IgD-negative memory B cell (primary cell): ENCODE measurements at regions not wholly inside any gene's neighbourhood (a gene's known extent, or its start where the extent isn't known, plus 50 kb on each side); places are given as distances from the start of the nearest gene placed in this dataset.
"Not testable (repeated sequence)": the region's sequence is repeated elsewhere in the genome, so short reads cannot be mapped to it uniquely, and the experiment has no call there.

Experiments used
- H3K27ac Mint-ChIP-seq, 3 donors: one replicate each; pipeline ENCODE4 v1.8.0; 2020 to 2022; ENCODE audit warnings: mild to moderate bottlenecking in 3 of 3, mixed read lengths in 3 of 3, moderate library complexity in 1 of 3
- H3K27me3 Mint-ChIP-seq: one replicate; pipeline ENCODE4 v1.8.0; 2021; ENCODE audit warnings: mixed read lengths
- H3K36me3 Mint-ChIP-seq: one replicate; pipeline ENCODE4 v1.8.0; 2020; ENCODE audit warnings: mild to moderate bottlenecking, mixed read lengths
- H3K4me1 Mint-ChIP-seq, 3 donors: one replicate each; pipeline ENCODE4 v1.8.0; 2020 to 2022; ENCODE audit warnings: mixed read lengths in 3 of 3, mild to moderate bottlenecking in 1 of 3
- H3K4me3 Mint-ChIP-seq, 4 donors: one replicate each; pipeline ENCODE4 v1.8.0; 2020 to 2022; ENCODE audit warnings: mild to moderate bottlenecking in 4 of 4, mixed read lengths in 4 of 4, moderate library complexity in 3 of 4
- H3K9me3 Mint-ChIP-seq, 3 donors: one replicate each; pipeline ENCODE4 v1.8.0; 2020 to 2021; ENCODE audit warnings: mixed read lengths in 3 of 3, mild to moderate bottlenecking in 1 of 3

DNA sequence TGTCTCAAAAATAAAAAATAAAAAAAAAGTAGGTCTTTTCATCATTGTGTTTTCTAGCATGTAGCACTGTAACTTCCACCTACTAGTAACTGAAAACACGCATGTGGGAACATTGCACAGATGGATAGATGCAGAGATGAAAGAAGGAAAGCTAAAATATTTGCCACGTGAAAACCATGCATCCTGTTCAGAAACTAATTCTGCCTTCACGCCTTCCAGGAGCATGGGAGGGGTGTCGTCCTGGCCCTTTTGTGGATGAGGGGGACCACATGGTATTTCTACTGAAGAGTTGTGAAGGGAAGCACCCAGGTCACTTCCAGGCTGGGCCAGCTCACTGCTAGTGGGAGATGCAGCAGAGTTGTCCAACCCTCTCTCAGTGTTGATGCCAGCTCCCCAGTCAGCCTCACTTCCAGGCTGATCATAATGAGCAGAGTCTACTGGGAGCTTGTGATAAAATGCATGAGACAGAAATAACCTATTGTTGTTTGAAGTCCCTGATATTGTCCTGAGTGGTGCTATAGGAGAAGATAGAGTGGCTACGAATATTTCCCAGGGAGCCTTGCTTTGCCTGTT is 287.1 kb upstream of the CELF2 start:
- Mint-ChIP-seq H3K4me1 (no peaks in the 10 kb centered on the region), H3K27ac (no peak overlapping the region), H3K4me3 (no peak overlapping the region), H3K9me3 (peaks cover 0 to 3% (median 2%) of the 10 kb centered on the region in 3 donors), H3K36me3 (no peaks in the 10 kb centered on the region), H3K27me3 (no peaks in the 10 kb centered on the region)

DNA sequence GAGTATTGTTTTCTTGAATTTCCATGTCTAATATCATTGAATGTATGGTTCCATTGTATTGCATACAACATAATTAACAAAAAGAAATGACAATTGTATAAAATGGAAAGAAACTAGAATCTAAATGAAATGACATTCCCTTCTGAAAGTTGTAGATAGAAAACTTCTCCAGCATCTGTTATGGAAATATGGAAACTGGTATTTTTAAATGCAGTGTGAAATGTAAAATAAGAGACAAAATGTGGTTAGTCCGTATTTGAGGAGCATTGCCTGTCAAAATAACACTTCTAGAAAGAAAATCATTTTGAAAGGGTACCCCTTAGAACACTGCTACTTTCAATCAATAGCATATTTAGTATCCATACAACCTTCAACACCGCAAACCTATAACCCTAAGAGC is 286.3 kb upstream of the CELF2 start:
- Mint-ChIP-seq H3K27me3 (no peaks in the 10 kb centered on the region), H3K4me1 (no peaks in the 10 kb centered on the region)

DNA sequence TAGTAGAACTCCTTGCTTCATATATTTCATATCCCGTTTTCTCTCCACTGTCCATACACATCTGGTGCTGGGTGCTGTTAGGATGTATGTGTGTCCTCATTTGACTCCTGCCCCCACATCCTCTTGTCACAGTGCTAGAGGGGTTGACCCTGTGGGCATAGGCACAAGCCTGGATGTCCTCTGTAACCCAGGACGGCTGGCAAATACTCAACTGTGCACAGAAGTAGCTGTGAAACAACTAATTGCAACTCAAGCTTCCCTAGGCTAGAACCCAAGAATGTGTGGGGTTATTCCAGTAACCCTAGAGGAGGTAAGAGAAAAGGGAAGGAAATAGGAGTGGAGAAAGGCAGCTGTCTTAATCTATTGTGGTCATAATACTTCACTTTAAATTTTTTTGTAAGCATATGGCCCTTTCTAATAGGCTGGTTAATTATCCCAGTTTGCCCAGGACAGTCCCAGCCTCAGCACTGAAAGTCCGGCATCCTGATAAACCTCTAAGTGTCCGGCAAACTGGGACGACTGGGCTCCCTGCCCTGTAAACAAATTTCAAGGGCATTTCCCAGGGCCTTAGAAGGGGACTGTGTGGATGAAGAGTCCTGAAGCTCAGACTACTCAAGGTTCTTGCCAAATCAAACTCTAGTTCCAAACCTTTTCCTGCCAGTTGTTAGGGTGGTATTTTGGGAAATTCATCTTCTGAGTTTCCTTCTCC is 283.2 kb upstream of the CELF2 start:
- Mint-ChIP-seq H3K4me1 (no peaks in the 10 kb centered on the region), H3K27ac (no peak overlapping the region)

More for the DNA sequence above, 286.3 kb upstream of the CELF2 start:
- H3K27ac Mint-ChIP-seq, result no peak overlapping the region
- peaks cover 0 to 3% (median 2%) of the 10 kb centered on the region in 3 donors for H3K9me3 Mint-ChIP-seq
- H3K4me3 Mint-ChIP-seq, result no peak overlapping the region
- H3K36me3 Mint-ChIP-seq, result no peaks in the 10 kb centered on the region

DNA sequence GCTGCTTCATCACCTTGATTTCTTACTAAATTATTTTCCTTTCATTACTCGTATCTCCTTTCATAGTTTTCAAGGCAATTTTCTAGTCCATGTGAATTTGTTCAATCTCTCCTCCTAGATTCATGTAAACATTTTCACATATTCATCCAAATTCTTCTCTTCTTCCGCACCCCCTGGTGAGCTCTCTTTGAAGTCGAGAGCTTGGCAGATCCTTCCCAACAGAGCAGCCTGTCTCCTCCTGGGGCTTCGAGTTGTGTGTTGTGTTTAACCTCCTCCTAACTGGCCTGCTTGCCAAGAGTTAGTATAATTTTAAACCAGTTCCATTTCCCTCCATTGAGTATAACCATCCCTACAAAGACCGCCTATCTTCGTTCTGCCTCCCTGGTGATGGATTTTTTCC is 272.4 kb upstream of the CELF2 start:
- Mint-ChIP-seq H3K27me3 (peaks cover 7% of the 10 kb centered on the region), H3K4me1 (no peaks in the 10 kb centered on the region), H3K36me3 (no peaks in the 10 kb centered on the region), H3K4me3 (no peak overlapping the region), H3K9me3 (peaks cover 7 to 9% (median 8%) of the 10 kb centered on the region in 3 donors), H3K27ac (no peak overlapping the region)

More for the DNA sequence above, 283.2 kb upstream of the CELF2 start:
- H3K36me3 Mint-ChIP-seq, result no peaks in the 10 kb centered on the region
- peaks cover 0 to 2% (median 0%) of the 10 kb centered on the region in 3 donors for H3K9me3 Mint-ChIP-seq
- no peaks in the 10 kb centered on the region for H3K27me3 Mint-ChIP-seq
- peak overlapping the region in 1 of 4 donors; percentile 43 for H3K4me3 Mint-ChIP-seq

DNA sequence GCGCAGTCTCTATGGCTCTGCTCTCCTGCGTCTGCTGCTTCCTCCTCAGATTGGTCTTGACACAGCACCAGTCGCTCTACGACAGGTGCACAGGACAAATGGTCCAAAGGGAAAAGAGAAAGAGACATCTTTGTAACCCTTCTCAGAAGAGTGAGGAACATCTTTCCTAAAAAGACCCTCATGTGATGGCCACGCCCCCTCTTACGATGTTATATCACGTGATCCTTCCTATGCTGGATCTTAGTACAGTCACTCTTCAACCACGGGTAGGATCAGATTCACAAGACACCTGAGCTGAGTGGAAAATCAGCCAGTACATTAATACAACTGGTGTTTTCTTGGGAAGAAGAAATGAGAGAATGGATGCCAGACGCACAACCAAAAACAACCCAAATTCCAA is 262.2 kb upstream of the CELF2 start:
- no peak overlapping the region for H3K4me3 Mint-ChIP-seq
- H3K27me3 Mint-ChIP-seq, result no peaks in the 10 kb centered on the region
- no peak overlapping the region for H3K27ac Mint-ChIP-seq
- peaks cover 0 to 1% (median 0%) of the 10 kb centered on the region in 3 donors for H3K9me3 Mint-ChIP-seq
- H3K4me1 Mint-ChIP-seq, result no peaks in the 10 kb centered on the region
- no peaks in the 10 kb centered on the region for H3K36me3 Mint-ChIP-seq

DNA sequence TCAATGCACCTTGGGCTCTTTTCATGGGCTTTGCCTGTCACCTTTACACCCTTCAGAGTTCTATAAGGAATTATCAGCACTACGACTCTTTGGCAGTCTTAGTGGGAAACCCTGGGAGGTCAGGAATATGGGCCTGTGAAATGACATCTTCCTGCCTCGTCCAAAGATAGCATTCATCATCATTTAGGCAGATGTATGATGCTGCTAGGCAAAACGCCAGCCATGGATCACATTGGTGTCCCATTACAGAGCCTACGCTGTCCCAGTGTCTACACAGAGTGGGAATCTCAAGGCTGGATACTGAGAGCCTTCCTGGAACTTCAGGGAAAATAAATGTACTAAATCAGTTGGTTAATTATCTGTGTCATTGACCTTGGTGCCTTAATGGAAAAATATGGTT is 259.4 kb upstream of the CELF2 start:
- H3K27me3 Mint-ChIP-seq, result peaks cover 1% of the 10 kb centered on the region
- H3K4me3 Mint-ChIP-seq, result no peak overlapping the region
- H3K4me1 Mint-ChIP-seq, result no peaks in the 10 kb centered on the region
- H3K9me3 Mint-ChIP-seq, result peaks cover 0 to 2% (median 0%) of the 10 kb centered on the region in 3 donors
- H3K27ac Mint-ChIP-seq, result no peak overlapping the region
- H3K36me3 Mint-ChIP-seq, result no peaks in the 10 kb centered on the region

DNA sequence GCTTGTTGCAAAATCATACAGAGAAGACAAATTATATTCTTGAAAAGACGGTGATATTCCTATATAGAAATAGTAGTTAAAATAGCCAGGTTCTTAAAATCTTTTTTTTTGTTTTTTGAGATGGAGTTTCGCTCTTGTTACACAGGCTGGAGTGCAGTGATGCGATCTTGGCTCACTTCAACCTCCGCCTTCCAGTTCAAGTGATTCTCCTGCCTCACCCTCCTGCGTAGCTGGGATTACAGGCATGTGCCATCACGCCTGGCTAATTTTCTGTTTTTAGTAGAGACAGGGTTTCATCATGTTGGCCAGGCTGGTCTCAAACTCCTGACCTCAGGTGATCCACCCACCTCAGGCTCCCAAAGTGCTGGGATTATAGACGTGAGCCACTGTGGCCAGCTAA is 257.9 kb upstream of the CELF2 start:
- not testable (repeated sequence) for H3K9me3 Mint-ChIP-seq, H3K4me3 Mint-ChIP-seq, H3K36me3 Mint-ChIP-seq, H3K4me1 Mint-ChIP-seq, H3K27me3 Mint-ChIP-seq, H3K27ac Mint-ChIP-seq

DNA sequence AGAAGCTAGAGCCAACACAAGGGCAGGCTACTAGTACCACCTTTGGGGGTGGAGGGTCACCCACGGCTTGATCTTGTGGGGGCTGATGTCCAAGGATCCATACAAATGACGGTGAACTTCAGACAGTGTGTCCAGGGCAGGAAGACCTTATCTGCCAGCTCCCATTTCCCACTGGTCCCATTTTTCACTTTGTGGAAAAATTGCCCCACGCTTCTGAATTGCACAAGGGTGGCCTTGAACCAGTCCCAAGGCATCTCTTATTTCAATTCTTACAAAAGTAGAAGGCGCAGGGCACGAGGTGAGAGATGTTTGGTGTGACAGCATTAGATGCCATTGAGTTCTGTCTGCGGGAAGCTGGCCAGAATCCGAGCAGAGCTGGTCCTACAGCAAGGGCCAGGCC is 252.7 kb upstream of the CELF2 start:
- Mint-ChIP-seq H3K9me3 (peaks cover 0 to 2% (median 0%) of the 10 kb centered on the region in 3 donors), H3K4me3 (no peak overlapping the region), H3K27ac (no peak overlapping the region), H3K27me3 (peaks cover 1% of the 10 kb centered on the region), H3K4me1 (no peaks in the 10 kb centered on the region), H3K36me3 (no peaks in the 10 kb centered on the region)

DNA sequence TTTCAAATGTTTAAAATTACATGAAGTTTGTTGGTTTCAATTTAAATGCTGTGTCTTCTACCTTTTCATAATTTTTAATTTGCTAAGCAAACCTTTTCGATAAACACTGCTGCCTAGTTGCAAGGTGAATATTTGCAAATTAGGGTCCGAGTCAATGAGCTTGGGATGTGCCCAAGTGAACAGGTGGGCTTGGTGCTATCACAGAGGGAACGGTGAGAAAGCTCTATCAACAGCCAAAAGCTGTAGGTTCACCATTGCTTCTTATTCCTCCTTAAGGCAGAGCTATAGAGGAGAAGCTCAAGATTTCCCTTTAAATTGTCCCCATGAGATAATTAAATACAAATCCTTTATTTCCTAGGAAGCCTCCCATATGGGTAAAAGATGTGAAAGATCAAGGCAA is 245.3 kb upstream of the CELF2 start:
- no peaks in the 10 kb centered on the region for H3K27me3 Mint-ChIP-seq
- H3K36me3 Mint-ChIP-seq, result no peaks in the 10 kb centered on the region
- H3K9me3 Mint-ChIP-seq, result no peaks in the 10 kb centered on the region
- no peak overlapping the region for H3K27ac Mint-ChIP-seq
- no peaks in the 10 kb centered on the region for H3K4me1 Mint-ChIP-seq
- no peak overlapping the region for H3K4me3 Mint-ChIP-seq

DNA sequence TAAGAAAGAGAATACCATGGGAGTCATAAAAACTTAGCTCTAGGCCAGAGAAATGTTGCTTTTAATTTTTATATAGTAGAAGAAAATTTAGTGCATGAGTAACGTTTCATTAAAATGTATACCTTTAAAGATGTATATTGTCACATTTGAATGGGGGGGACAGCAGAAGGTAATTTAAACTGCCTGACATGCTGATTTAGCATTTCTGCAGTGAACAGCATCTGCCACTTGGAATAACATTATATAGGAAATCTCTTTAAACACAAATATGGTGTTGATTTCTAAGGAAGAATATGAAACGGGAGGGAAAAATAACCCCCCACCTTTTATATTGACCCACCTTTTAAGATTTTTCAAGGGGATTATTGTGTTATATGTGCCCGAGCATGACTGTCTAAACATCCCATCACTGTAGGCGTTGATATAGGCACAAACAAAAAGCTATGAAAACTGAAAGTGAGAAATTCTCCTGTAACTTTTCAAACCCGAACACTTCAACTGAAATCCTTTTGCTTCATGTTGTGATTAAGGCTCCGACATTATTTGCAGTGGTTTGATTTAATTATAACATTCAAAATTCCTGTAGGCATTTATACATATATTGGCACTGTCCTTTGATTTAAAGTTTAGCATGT is 244.7 kb upstream of the CELF2 start:
- no peak overlapping the region for H3K4me3 Mint-ChIP-seq
- H3K36me3 Mint-ChIP-seq, result no peaks in the 10 kb centered on the region
- H3K27me3 Mint-ChIP-seq, result peaks cover 3% of the 10 kb centered on the region
- peaks cover 0 to 1% (median 0%) of the 10 kb centered on the region in 3 donors for H3K9me3 Mint-ChIP-seq
- H3K27ac Mint-ChIP-seq, result no peak overlapping the region
- H3K4me1 Mint-ChIP-seq, result no peaks in the 10 kb centered on the region

DNA sequence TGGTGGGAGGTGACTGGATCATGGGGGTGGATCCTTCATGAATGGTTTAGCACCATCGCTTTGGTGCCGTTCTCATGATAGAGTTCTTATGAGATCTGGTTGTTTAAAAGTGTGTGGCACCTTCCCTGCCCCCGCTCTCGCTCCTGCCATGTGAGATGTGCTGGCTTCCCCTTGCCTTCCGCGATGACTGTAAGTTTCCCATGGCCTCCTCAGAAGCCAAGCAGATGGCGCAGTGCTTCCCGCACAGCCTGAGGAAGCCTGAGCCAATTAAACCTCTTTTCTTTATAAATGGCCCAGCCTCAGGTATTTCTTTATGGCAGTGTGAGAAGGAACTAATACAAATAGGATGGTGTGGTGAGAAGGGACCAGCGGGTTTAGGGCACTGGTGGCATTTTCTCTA is 243.3 kb upstream of the CELF2 start:
- H3K27me3 Mint-ChIP-seq, result peaks cover 3% of the 10 kb centered on the region
- H3K9me3 Mint-ChIP-seq, result peaks cover 0 to 1% (median 0%) of the 10 kb centered on the region in 3 donors
- H3K36me3 Mint-ChIP-seq, result no peaks in the 10 kb centered on the region
- H3K27ac Mint-ChIP-seq, result no peak overlapping the region
- no peak overlapping the region for H3K4me3 Mint-ChIP-seq
- no peaks in the 10 kb centered on the region for H3K4me1 Mint-ChIP-seq

DNA sequence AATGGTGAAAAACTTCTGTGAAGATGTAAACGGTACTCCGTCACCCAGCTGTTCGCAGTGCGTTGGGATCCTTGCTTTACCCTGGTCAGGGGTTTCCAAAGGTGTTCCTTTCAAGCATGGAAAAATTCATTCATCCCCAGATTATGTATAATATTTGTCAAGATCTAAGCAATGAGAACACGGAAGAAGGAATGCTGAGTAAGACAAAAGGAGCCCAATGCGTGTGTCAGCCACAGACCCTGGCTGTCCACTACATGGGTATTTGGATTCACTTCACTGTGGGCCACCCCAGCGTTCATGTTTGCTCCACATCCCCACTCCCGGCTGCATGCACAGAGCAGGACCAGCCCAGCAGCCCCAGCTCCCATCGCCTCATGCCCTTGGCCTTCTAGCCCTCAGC is 241.3 kb upstream of the CELF2 start:
- Mint-ChIP-seq H3K36me3 (no peaks in the 10 kb centered on the region), H3K9me3 (peaks cover 0 to 1% (median 0%) of the 10 kb centered on the region in 3 donors), H3K4me1 (no peaks in the 10 kb centered on the region), H3K4me3 (no peak overlapping the region), H3K27ac (no peak overlapping the region), H3K27me3 (peaks cover 3% of the 10 kb centered on the region)

DNA sequence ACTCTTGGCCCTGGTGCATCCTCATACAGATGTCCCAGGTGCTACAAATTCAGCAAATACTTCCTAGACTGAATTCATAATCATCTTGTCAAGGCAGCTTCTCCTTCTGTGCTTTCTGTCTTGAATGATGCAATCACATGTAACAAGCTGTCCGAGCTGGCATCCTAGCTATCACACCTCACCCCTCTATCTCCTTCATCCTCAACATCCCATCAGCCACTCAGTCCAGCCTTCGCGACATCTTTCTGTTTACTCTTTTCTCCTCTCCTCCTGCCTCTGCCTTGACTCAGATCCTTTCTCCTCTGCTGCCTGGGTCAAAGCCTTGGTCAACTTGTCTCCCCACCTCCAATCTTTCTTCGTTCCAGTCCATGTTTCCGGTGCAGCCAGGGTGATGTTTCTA is 240.4 kb upstream of the CELF2 start:
- no peak overlapping the region for H3K27ac Mint-ChIP-seq
- peaks cover 3% of the 10 kb centered on the region for H3K27me3 Mint-ChIP-seq
- H3K4me3 Mint-ChIP-seq, result no peak overlapping the region
- H3K36me3 Mint-ChIP-seq, result no peaks in the 10 kb centered on the region
- H3K4me1 Mint-ChIP-seq, result no peaks in the 10 kb centered on the region
- H3K9me3 Mint-ChIP-seq, result peaks cover 0 to 1% (median 0%) of the 10 kb centered on the region in 3 donors

DNA sequence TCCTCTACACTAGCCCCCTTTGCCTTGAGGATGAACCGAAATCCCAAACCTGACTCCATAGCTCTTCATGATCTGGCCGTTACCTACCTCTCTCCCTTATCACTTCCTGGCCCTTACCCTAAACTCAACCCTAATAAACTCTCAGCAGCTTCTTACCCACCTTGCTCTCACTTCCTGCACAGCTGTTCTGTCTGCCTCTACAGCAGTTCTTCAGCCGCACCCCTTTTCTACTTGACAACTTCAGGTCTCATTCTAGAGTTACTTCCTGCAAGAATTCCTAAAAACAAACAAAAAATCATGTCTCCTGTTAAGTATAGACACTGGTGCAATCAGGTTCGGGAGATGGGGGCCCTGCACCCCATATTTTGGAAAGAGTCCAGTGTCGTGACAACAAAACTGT is 239.9 kb upstream of the CELF2 start:
- Mint-ChIP-seq H3K9me3 (peaks cover 0 to 1% (median 0%) of the 10 kb centered on the region in 3 donors), H3K4me3 (no peak overlapping the region), H3K36me3 (no peaks in the 10 kb centered on the region), H3K27ac (no peak overlapping the region), H3K4me1 (no peaks in the 10 kb centered on the region), H3K27me3 (peaks cover 3% of the 10 kb centered on the region)

DNA sequence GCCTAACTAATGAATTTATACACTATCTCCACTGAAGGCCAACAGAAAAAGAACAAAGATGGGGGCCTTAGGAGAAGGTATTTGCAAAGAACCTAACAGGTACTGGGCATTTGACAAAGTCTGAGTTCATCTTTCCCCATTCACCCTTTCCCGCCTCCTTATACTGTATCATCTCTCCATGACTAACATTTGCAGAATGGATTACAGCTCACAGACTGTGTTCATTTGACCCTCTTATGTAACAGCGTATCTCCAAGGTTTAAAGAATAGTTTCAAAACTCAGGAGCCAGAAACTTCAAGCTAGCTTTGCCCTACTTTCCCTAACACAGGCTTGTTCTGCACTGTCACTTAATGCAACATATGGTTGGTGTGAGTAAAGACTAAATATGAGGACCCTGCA is 238.7 kb upstream of the CELF2 start:
- H3K4me3 Mint-ChIP-seq, result no peak overlapping the region
- peaks cover 0 to 1% (median 0%) of the 10 kb centered on the region in 3 donors for H3K9me3 Mint-ChIP-seq
- H3K4me1 Mint-ChIP-seq, result no peaks in the 10 kb centered on the region
- peaks cover 3% of the 10 kb centered on the region for H3K27me3 Mint-ChIP-seq
- H3K27ac Mint-ChIP-seq, result no peak overlapping the region
- no peaks in the 10 kb centered on the region for H3K36me3 Mint-ChIP-seq

DNA sequence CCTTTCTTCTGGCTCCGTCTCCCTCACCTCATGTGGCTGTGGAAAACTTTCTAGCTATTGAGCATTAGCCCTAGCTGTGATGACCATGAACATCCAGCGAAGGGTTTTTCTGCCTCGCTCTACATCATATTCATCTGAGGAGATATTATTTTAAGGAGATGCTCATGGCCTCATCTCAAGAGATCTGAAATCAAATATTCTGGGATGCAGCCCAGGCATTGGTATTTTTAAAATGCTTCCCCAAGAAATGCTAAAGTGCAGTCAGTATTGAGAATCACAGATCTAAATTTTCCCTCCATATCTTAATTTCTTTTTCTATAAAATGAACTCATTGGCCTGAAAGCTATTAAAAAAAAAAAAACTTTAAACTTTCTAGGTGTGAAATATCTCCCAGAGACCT is 238.2 kb upstream of the CELF2 start:
- no peaks in the 10 kb centered on the region for H3K36me3 Mint-ChIP-seq
- peaks cover 3% of the 10 kb centered on the region for H3K27me3 Mint-ChIP-seq
- no peak overlapping the region for H3K27ac Mint-ChIP-seq
- H3K4me3 Mint-ChIP-seq, result no peak overlapping the region
- H3K9me3 Mint-ChIP-seq, result peaks cover 0 to 4% (median 0%) of the 10 kb centered on the region in 3 donors
- no peaks in the 10 kb centered on the region for H3K4me1 Mint-ChIP-seq
